Upper lobe of left lung (tissue), 6 donors: ENCODE measurements at regions not wholly inside any gene's neighbourhood (a gene's known extent, or its start where the extent isn't known, plus 50 kb on each side); places are given as distances from the start of the nearest gene placed in this dataset.
"Not testable (repeated sequence)": the region's sequence is repeated elsewhere in the genome, so short reads cannot be mapped to it uniquely, and the experiment has no call there.

Experiments used
- ATAC-seq, 2 donors: fragments of 200-7000 bp; cut with Tn5 transposase; one replicate each; pipeline ENCODE4 v1.9.1; 2022; ENCODE audit warnings: mild to moderate bottlenecking in 2 of 2, moderate library complexity in 2 of 2; ENCODE audit not compliant: low FRiP score in 2 of 2
- DNase-seq, 2 donors: peaks; one replicate each; pipeline ENCODE4 v3.0.0-alpha.2; 2019 to 2020
- H3K27ac ChIP-seq, 4 donors: fragments of 200-600 bp; sonication (generic); one replicate each; pipeline ENCODE4 v1.5.1; 2016 to 2019
- H3K27me3 ChIP-seq, 4 donors: fragments of 200-600 bp; sonication (generic); one replicate each; pipeline ENCODE4 v1.5.1; 2017 to 2019
- H3K36me3 ChIP-seq, 4 donors: fragments of 200-600 bp; sonication (generic); one replicate each; pipeline ENCODE4 v1.5.1; 2016 to 2019
- H3K4me1 ChIP-seq, 4 donors: fragments of 200-600 bp; sonication (generic); one replicate each; pipeline ENCODE4 v1.5.1; 2018 to 2019
- H3K4me3 ChIP-seq, 4 donors: fragments of 200-600 bp; sonication (generic); one replicate each; pipeline ENCODE4 v1.5.1; 2017 to 2019; ENCODE audit warnings: mild to moderate bottlenecking in 2 of 4, moderate library complexity in 1 of 4
- H3K9me3 ChIP-seq, 4 donors: fragments of 200-600 bp; sonication (generic); one replicate each; pipeline ENCODE4 v1.5.1; 2018 to 2019
- EP300 ChIP-seq, 4 donors: sonication (generic); formaldehyde crosslinking; IDR thresholded peaks; one replicate each; pipeline ENCODE4 v1.5.1; 2017; ENCODE audit warnings: antibody characterized with exemption in 4 of 4, control low read depth in 2 of 4
- POLR2A ChIP-seq, 4 donors: fragments of 450-650 bp; IDR thresholded peaks; one replicate each; pipeline ENCODE4 v1.5.1; 2016 to 2017; ENCODE audit warnings: antibody characterized with exemption in 4 of 4, mild to moderate bottlenecking in 2 of 4
- POLR2AphosphoS5 ChIP-seq, 2 donors: sonication (generic); formaldehyde crosslinking; IDR thresholded peaks; one replicate each; pipeline ENCODE4 v1.5.1; 2017; ENCODE audit warnings: antibody characterized with exemption in 2 of 2
- WGBS, 2 donors: methylation state at CpG; one replicate each; pipeline ENCODE4 v1.1.5; 2017 to 2018; 5-methylcytosine and 5-hydroxymethylcytosine counted together
- TF ChIP-seq, protein P1 (sequence below), 6 experiments: fragments of 450-650 bp in 4 of 6; fragments of 200-600 bp in 2 of 6; sonication (generic) in 2 of 6; IDR thresholded peaks; one replicate each; pipeline ENCODE4 v1.5.1; 2016 to 2019; ENCODE audit warnings: antibody characterized with exemption in 6 of 6
- donor health status: DM: no; HTN: no; CAD: no; lungs with moderate emphysema.
- donor health status: DM: no; HTN: yes; CAD: no; lungs with severe emphysema.

DNA sequence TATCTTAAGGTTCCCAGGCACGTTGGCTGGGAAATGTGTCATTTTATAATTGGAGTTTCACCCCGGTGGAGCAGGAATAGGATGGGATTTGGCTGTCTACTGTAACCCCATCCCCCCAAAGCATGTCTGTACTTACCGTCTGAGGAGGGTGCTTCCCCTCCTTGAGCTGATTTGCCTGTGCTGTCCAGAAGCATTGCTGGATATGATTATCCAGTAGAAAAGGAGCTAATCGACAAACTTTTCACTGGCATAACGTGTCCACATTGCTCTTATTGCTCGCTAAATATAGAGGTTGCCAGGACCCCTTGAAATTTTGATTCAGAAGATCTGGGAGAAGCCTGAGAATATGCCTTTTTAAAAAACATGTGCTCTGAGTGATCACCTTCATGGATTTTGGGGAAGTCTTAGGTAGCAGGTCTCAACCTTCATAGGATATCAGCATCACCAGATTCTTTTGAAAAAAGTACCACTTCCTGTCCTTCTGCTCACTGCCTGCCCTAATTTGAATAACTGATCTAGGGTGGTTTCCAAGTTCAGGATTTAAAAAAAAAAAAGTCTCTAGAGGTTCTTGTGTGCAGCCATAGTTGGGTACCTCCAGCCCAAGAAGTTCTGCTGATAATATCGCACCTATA, 80.4 kb upstream of the KCNA1 start:
- Histone ChIP-seq H3K27me3 (no peaks in the 10 kb centered on the region), H3K4me3 (no peak overlapping the region), H3K27ac (no peak overlapping the region), H3K9me3 (peaks cover 0 to 7% (median 6%) of the 10 kb centered on the region in 4 donors), H3K36me3 (no peaks in the 10 kb centered on the region), H3K4me1 (no peaks in the 10 kb centered on the region)
- 50% methylated on average over 7 of the region's 7 CpGs for WGBS, 2 donors
- DNase-seq, result no peak
- no peak for ATAC-seq
- no peak for TF ChIP-seq POLR2A (IDR thresholded peaks at IDR 0.05)
- TF ChIP-seq, protein P1, sequence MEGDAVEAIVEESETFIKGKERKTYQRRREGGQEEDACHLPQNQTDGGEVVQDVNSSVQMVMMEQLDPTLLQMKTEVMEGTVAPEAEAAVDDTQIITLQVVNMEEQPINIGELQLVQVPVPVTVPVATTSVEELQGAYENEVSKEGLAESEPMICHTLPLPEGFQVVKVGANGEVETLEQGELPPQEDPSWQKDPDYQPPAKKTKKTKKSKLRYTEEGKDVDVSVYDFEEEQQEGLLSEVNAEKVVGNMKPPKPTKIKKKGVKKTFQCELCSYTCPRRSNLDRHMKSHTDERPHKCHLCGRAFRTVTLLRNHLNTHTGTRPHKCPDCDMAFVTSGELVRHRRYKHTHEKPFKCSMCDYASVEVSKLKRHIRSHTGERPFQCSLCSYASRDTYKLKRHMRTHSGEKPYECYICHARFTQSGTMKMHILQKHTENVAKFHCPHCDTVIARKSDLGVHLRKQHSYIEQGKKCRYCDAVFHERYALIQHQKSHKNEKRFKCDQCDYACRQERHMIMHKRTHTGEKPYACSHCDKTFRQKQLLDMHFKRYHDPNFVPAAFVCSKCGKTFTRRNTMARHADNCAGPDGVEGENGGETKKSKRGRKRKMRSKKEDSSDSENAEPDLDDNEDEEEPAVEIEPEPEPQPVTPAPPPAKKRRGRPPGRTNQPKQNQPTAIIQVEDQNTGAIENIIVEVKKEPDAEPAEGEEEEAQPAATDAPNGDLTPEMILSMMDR (IDR thresholded peaks at IDR 0.05), result no peak
- TF ChIP-seq EP300 (IDR thresholded peaks at IDR 0.05), result no peak
- no peak for TF ChIP-seq POLR2AphosphoS5 (IDR thresholded peaks at IDR 0.05)

DNA sequence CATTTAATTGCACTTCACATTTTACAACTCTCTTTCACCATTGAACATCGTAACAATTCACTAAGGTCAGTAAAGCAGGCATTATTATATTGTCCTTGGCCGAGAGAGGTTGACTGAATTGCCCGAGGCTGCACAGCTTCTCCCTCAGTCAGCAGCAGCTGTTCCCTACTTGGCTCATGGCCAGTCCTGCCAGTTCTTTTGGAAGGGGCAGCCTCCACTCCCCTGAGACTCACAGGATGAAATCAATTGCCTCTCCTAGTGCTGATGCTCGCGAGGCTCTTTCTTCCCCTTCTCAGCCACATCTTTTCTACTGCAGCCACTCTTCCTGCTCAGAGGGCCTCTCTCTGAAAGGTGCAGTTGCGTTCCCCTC, 79.9 kb upstream of the KCNA1 start:
- 41 to 52% methylated on average over 6 of the region's 6 CpGs for WGBS, 2 donors
- H3K27me3 ChIP-seq, result no peaks in the 10 kb centered on the region
- no peak overlapping the region for H3K27ac ChIP-seq
- H3K4me3 ChIP-seq, result no peak overlapping the region
- TF ChIP-seq POLR2AphosphoS5 (IDR thresholded peaks at IDR 0.05), result no peak
- DNase-seq, result no peak
- peaks cover 0 to 7% (median 6%) of the 10 kb centered on the region in 4 donors for H3K9me3 ChIP-seq
- no peaks in the 10 kb centered on the region for H3K36me3 ChIP-seq
- ATAC-seq, result no peak
- no peaks in the 10 kb centered on the region for H3K4me1 ChIP-seq

DNA sequence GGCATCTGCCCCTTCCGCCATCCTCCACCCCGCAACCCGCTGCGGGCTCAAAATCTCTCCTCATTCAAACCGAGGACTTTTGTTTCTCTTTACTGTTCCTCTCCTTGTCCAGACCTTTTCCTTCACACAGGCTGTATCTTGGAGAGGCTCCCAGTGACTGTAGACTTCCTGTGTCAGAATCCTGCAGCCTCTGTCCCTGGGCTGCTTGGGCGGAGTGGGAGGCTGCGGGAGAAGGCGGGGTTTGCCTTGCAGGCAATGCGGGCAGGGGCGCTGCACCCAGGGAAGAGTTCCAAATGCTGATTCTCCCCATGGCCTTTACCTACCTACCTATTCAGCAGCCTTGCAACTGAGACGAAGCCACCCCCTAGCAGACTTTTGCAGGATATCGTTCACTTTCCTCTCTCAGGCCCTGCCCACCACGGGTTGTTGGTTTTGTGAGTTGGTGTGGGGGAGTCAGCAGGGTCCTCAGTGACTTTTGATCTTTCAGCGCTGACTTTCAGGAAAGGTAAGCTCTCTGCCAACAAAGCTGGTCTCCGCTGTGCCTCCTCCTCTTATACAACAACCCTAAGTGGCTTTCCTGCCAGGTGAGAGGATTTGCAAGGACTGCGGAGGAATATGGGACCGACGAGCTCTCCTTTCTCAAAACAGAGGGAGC, 79.0 kb upstream of the KCNA1 start:
- Histone ChIP-seq H3K4me3 (no peak overlapping the region), H3K27me3 (no peaks in the 10 kb centered on the region), H3K9me3 (peaks cover 0 to 7% (median 6%) of the 10 kb centered on the region in 4 donors), H3K4me1 (no peaks in the 10 kb centered on the region), H3K27ac (no peak overlapping the region), H3K36me3 (no peaks in the 10 kb centered on the region)
- DNase-seq (peak in 1 of 2 donors; percentile 41), ATAC-seq (no peak)
- TF ChIP-seq POLR2A (IDR thresholded peaks at IDR 0.05) (no peak), POLR2AphosphoS5 (IDR thresholded peaks at IDR 0.05) (no peak), EP300 (IDR thresholded peaks at IDR 0.05) (no peak)
- TF ChIP-seq, protein P1 (IDR thresholded peaks at IDR 0.05), result no peak
- 59 to 63% methylated on average over 18 of the region's 18 CpGs for WGBS, 2 donors

DNA sequence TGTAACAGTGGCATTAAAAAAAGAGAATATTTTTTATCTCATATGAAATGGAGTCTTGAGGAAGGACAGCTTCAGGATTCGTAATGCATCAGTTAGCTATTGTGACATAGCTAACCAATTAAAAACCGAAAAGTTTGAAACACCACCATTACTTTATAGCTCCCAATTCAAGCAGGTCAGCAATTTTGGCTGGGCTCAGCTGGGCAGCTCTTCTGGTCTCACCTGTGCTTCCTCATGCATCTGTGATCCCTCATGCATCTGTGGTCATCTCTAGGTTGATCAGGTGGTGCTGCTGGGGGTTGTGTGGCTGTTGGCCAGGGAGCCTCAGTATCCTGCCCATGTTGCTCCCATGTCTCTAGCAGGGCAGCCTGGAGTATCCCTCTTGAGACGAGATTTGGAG, 76.7 kb upstream of the KCNA1 start:
- Histone ChIP-seq H3K36me3 (no peaks in the 10 kb centered on the region), H3K4me3 (no peak overlapping the region), H3K4me1 (no peaks in the 10 kb centered on the region), H3K27me3 (no peaks in the 10 kb centered on the region), H3K9me3 (peaks cover 0 to 7% (median 6%) of the 10 kb centered on the region in 4 donors), H3K27ac (no peak overlapping the region)
- 85 to 94% methylated on average over 3 of the region's 3 CpGs for WGBS, 2 donors
- DNase-seq (no peak), ATAC-seq (no peak)
- TF ChIP-seq POLR2AphosphoS5 (IDR thresholded peaks at IDR 0.05), result no peak
- no peak for TF ChIP-seq POLR2A (IDR thresholded peaks at IDR 0.05)
- TF ChIP-seq, protein P1 (IDR thresholded peaks at IDR 0.05), result no peak
- no peak for TF ChIP-seq EP300 (IDR thresholded peaks at IDR 0.05)

DNA sequence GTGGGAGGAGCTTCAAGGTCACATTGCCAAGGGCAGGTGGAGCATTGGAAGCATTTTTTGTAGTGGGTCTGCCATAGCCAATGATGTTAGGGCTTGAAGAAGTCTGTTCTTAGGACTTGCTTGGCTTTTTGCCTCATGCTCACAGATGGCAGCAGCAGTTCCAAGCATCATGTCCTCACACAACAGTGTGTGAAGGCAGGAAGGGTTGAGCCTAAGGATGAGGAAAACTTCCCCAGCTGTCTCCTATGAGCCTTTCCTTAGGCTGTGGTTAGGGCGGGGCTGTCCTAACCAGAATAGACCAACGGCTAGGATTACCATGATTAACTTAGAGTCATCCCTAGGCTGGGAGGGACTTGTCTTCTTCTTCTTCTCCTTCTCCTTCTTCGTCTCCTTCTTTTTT, 76.2 kb upstream of the KCNA1 start:
- H3K27me3 ChIP-seq, result no peaks in the 10 kb centered on the region
- ATAC-seq, result no peak
- no peak overlapping the region for H3K27ac ChIP-seq
- 82 to 84% methylated on average over 3 of the region's 3 CpGs for WGBS, 2 donors
- TF ChIP-seq, protein P1 (IDR thresholded peaks at IDR 0.05), result no peak
- TF ChIP-seq POLR2AphosphoS5 (IDR thresholded peaks at IDR 0.05) (no peak), EP300 (IDR thresholded peaks at IDR 0.05) (no peak), POLR2A (IDR thresholded peaks at IDR 0.05) (no peak)
- DNase-seq, result no peak
- no peaks in the 10 kb centered on the region for H3K4me1 ChIP-seq
- peaks cover 0 to 10% (median 8%) of the 10 kb centered on the region in 4 donors for H3K9me3 ChIP-seq
- no peaks in the 10 kb centered on the region for H3K36me3 ChIP-seq
- no peak overlapping the region for H3K4me3 ChIP-seq

DNA sequence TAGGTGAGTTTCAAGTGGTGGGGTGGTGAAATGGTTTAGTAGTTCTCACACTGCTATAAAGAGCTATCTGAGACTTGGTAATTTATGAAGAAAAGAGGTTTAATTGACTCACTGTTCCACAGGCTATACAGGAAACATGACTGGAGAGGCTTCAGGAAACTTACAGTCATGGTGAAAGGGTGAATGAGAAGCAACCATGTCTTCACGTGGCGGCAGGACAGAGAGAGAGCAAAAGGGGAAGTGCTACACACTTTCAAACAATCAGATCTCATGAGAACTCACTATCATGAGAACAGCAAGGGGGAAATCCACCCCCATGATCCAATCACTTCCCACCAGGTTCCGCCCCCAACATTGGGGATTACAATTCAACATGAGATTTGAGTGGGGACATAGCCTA, 67.3 kb upstream of the KCNA1 start:
- not testable (repeated sequence) for H3K36me3 ChIP-seq, H3K27me3 ChIP-seq, H3K9me3 ChIP-seq, H3K27ac ChIP-seq, H3K4me1 ChIP-seq, DNase-seq, H3K4me3 ChIP-seq, ATAC-seq
- 72 to 80% methylated on average over 3 of the region's 3 CpGs for WGBS, 2 donors
